Renal cortex interstitium (tissue), 11 donors: ENCODE measurements at regions not wholly inside any gene's neighbourhood (a gene's known extent, or its start where the extent isn't known, plus 50 kb on each side); places are given as distances from the start of the nearest gene placed in this dataset.

Experiments
- DNase-seq, 11 donors: peaks; one replicate each; pipeline ENCODE4 v3.0.0-alpha.2; 2013; ENCODE audit warnings: low read depth in 9 of 11, low spot score in 4 of 11; ENCODE audit errors: extremely low read depth in 1 of 11

- DNase-seq = no peak
Observed at GRCh38 chr17:57174591-57174990, 81.7 kb upstream of the MSI2 start.

- DNase-seq = no peak
Observed at GRCh38 chr17:57178839-57179238, 77.5 kb upstream of the MSI2 start.

- DNase-seq = no peak
Observed at GRCh38 chr17:57182621-57183020, 73.7 kb upstream of the MSI2 start.

DNA sequence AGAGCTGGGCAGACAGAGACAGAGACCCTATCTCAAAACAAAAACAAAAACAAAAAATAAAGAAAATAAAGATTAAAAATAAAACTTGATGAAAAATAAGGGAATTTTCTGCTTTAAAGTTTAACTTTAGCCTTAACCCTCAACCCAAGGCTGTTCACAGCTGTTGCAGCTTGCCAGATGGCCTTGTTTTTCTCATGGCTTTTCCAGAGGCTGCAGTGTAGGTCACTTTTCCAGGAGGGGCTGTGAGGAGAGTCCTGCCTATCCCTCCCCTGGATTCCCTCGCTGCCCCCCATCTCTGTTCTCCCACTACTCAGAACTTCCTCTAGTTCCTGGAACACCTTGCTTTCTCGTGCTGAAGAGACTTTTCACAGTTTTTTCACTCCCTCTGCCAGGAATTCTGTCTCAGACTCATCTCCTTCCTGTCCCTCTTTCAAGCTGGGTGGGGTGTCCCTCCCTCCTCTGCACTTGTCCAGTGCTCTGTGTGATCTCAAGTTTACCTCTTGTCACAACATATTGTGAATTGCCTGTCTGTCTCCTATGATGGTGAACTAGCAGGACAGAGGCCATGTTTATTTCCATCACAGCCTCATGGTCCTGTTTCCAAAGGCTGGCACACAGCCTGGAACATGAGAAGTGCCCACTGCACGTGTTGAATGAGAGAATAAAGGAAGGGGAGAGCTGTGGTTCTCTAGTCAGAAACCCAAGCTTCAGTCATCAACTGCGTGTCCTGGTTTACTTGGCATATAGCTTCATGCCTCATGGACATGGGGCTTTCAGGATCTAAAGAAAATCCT is 69.9 kb upstream of the MSI2 start:
- DNase-seq = peak in 3 of 11 donors; percentile 11 to 23 (median 17)

- DNase-seq = peak in 1 of 11 donors; percentile 14
Observed at GRCh38 chr17:57187391-57187790, 68.9 kb upstream of the MSI2 start.

- DNase-seq = no peak
Observed at GRCh38 chr17:57195785-57196460, 60.4 kb upstream of the MSI2 start.

DNA sequence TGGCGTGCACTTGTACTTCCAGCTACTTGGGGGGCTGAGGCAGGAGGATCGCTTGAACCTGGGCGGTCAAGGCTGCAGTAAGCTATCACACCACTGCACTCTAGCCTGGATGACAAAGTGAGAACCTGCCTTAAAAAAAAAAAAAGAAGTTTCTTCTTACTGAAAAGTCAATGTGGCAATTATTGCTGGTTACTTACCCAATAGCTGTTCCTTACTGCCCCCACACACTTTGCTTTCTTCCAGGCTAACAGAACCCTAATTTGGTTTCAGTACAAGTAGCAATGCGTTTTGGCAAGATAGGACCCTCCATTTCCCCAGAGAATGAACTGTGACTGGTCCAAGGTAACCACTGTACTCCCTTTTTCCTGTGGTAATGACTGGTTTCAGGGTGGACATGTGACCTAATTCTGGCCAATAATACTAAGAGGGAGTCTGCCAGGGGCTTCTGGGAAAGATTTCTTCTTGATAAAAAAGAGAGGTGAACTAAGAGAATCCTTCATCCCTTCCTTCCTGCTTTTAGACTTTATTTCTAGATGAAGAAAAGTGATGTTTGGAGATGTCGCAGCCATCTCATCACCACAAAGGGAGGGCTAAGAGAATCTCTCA is 58.8 kb upstream of the MSI2 start:
- no peak for DNase-seq

- no peak for DNase-seq
Observed at GRCh38 chr17:57201481-57201880, 54.8 kb upstream of the MSI2 start.

- no peak for DNase-seq
Observed at GRCh38 chr17:57203040-57203439, 53.3 kb upstream of the MSI2 start.
